ENCODE measurements at regions not wholly inside any gene's neighbourhood (a gene's known extent, or its start where the extent isn't known, plus 50 kb on each side); places are given as distances from the start of the nearest gene placed in this dataset.

DNA sequence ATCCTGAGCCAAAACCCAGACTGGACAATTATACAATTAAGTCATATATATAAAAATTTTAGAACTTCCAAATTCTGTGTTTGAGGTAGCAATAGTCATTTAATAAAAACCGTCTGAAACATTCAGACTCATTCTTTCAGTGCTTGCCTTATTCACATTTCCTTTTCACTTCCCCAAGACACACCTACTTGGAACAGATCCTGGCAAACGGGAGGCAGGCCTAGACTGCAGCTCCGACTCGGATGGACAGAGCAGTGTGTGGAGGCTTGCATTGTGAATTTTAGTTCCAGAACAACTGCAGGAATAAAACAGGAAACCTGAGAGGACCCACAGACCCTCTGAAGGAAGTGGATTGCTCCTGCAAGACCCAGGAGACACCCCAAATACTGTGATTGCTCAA is 341.4 kb downstream of the CNTN3 start:
- Histone ChIP-seq H3K4me1 (ENCODE audit: control insufficient read depth, low read depth, low read length) (no peaks in the 10 kb centered on the region), H3K27ac (ENCODE audit: low read length) (no peak overlapping the region), H3K36me3 (ENCODE audit: control insufficient read depth, low read depth, low read length) (no peaks in the 10 kb centered on the region), H3K9me3 (ENCODE audit: control insufficient read depth, low read depth, low read length) (no peaks in the 10 kb centered on the region), H3K4me3 (ENCODE audit: low read length) (no peak overlapping the region), H3K9ac (ENCODE audit: low read length) (no peak overlapping the region), H3K27me3 (ENCODE audit: control insufficient read depth, insufficient read depth, low read length) (no peaks in the 10 kb centered on the region)

DNA sequence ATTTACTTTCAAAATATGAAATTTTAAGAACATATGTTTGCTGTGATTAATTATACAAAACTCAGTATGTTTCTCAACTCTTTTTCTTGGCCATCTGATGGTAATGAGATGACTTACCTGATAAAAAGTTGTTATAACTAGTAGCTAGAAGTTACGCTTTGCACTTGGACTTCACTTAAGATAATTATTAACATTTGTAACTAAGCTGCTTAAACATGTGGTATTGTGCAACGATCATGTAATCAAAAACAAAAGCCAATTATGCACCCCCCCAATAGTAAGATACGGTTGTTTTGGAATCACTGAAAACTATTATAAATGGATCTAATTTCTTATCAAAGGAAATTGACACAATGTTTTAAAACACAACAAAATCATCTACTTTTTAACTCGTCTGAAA is 342.9 kb downstream of the CNTN3 start:
- Histone ChIP-seq H3K4me3 (ENCODE audit: low read length) (no peak overlapping the region), H3K9ac (ENCODE audit: low read length) (no peak overlapping the region), H3K27ac (ENCODE audit: low read length) (no peak overlapping the region), H3K36me3 (ENCODE audit: control insufficient read depth, low read depth, low read length) (no peaks in the 10 kb centered on the region), H3K9me3 (ENCODE audit: control insufficient read depth, low read depth, low read length) (no peaks in the 10 kb centered on the region), H3K27me3 (ENCODE audit: control insufficient read depth, insufficient read depth, low read length) (no peaks in the 10 kb centered on the region), H3K4me1 (ENCODE audit: control insufficient read depth, low read depth, low read length) (no peaks in the 10 kb centered on the region)

DNA sequence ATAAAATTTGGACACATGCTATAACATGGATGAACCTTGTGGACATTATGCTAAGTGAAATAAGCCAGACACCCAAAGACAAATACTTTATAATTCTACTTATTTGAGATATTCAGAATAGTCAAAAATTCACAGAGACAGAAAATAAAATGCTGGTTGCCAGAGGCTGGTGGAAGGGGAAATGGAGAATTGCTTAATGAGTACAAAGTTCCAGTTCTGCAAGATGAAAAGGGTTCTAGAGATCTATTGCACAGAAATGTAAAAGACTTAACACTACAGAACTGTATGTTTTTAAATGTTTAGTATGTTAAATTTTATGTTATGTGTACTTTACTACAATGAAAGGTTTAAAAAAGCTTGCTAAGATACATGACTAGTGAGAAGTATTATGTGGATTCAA is 344.8 kb downstream of the CNTN3 start:
- no peak overlapping the region for H3K27ac ChIP-seq (ENCODE audit: low read length)
- H3K36me3 ChIP-seq (ENCODE audit: control insufficient read depth, low read depth, low read length), result no peaks in the 10 kb centered on the region
- no peak overlapping the region for H3K9ac ChIP-seq (ENCODE audit: low read length)
- H3K4me1 ChIP-seq (ENCODE audit: control insufficient read depth, low read depth, low read length), result no peaks in the 10 kb centered on the region
- H3K4me3 ChIP-seq (ENCODE audit: low read length), result no peak overlapping the region
- H3K27me3 ChIP-seq (ENCODE audit: control insufficient read depth, insufficient read depth, low read length), result no peaks in the 10 kb centered on the region
- H3K9me3 ChIP-seq (ENCODE audit: control insufficient read depth, low read depth, low read length), result no peaks in the 10 kb centered on the region

DNA sequence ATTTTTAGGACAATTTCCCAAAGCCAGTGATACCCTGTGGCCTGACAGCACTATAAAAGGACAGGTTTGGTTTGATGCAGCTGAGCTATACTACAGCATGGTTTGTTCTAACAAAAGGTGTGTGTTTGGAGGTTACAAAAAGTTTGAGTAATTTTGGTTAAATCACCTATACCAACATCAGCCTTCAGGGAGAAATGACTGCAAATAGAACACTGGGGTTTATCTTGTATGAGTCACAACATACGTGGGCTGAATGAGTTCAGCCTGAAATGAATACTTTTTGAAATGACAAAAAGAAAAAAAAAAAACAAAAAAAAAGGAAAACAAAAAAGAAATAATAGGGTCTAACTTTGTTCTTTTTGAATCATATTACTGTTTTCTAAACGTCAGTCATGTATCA is 345.7 kb downstream of the CNTN3 start:
- Histone ChIP-seq H3K9me3 (ENCODE audit: control insufficient read depth, low read depth, low read length) (no peaks in the 10 kb centered on the region), H3K36me3 (ENCODE audit: control insufficient read depth, low read depth, low read length) (no peaks in the 10 kb centered on the region), H3K4me3 (ENCODE audit: low read length) (no peak overlapping the region), H3K27me3 (ENCODE audit: control insufficient read depth, insufficient read depth, low read length) (no peaks in the 10 kb centered on the region), H3K4me1 (ENCODE audit: control insufficient read depth, low read depth, low read length) (no peaks in the 10 kb centered on the region), H3K27ac (ENCODE audit: low read length) (no peak overlapping the region), H3K9ac (ENCODE audit: low read length) (no peak overlapping the region)

DNA sequence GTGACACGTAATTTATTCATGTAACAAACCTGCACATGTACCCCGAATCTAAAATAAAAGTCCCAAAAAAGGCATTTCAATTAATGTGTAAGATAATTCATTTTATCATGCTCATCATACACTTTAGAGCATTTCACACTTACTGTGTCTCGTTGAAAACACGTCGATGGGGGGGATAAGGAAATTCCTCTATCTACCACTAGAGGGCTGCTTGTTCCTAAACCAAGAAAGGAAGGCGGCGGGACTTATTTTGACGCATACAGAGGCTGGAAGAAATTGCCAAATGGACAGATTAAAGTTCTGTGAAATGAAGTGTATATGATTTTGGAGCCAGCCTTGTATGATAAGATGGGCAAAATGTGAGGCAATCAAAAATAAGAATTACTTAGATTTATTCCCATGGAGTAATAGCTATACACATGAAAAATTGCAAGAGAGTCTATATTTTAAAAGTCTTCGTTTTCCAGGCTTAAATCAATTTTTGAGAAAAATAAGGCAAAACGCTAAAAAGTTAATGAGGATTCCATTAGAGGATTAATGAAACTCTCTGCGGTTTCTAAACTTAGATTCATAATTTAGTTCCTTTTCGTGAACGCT is 346.8 kb downstream of the CNTN3 start:
- Histone ChIP-seq H3K9ac (ENCODE audit: low read length) (no peak overlapping the region), H3K9me3 (ENCODE audit: control insufficient read depth, low read depth, low read length) (no peaks in the 10 kb centered on the region), H3K4me1 (ENCODE audit: control insufficient read depth, low read depth, low read length) (no peaks in the 10 kb centered on the region), H3K27me3 (ENCODE audit: control insufficient read depth, insufficient read depth, low read length) (no peaks in the 10 kb centered on the region), H3K36me3 (ENCODE audit: control insufficient read depth, low read depth, low read length) (no peaks in the 10 kb centered on the region), H3K4me3 (ENCODE audit: low read length) (no peak overlapping the region), H3K27ac (ENCODE audit: low read length) (no peak overlapping the region)

DNA sequence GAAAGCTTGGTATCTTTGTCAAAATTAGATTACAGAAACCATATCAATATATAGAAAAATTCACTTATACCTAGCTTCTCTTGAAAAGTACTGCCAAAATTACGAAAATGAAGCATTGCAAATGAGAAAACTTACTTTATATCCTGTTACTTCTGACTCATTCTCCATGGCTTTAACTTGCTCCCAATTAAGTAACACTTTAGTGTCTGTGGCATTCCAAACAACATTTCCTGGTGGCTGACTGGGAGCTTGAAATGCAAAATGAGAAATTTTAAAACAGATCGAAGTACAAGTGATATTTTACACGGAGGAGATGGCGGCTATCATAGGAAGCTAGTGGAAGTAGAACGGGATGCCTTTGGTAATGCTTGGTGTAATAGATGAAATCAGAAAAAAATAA is 347.3 kb downstream of the CNTN3 start:
- H3K9me3 ChIP-seq (ENCODE audit: control insufficient read depth, low read depth, low read length), result no peaks in the 10 kb centered on the region
- H3K27me3 ChIP-seq (ENCODE audit: control insufficient read depth, insufficient read depth, low read length), result no peaks in the 10 kb centered on the region
- no peaks in the 10 kb centered on the region for H3K36me3 ChIP-seq (ENCODE audit: control insufficient read depth, low read depth, low read length)
- H3K4me3 ChIP-seq (ENCODE audit: low read length), result no peak overlapping the region
- H3K27ac ChIP-seq (ENCODE audit: low read length), result no peak overlapping the region
- no peak overlapping the region for H3K9ac ChIP-seq (ENCODE audit: low read length)
- no peaks in the 10 kb centered on the region for H3K4me1 ChIP-seq (ENCODE audit: control insufficient read depth, low read depth, low read length)

DNA sequence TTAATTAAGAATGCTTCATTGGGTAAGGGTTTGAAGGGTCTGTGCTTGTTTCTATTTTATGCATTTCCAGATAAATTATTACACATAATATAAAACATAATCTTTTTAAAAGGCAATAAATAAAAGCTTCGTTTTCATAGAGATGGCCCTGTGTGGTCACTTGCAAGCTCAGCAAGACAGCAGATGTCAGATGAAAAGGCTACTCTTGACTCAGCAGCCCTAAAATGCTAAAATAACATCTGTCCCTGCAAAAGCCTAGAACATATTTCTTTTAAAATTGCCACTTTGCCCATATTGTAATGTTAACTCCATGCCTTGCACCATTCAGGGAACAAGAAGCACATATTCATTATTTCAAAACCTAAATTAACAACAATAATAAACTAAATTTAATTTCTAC is 349.4 kb downstream of the CNTN3 start:
- H3K27ac ChIP-seq (ENCODE audit: low read length), result no peak overlapping the region
- no peaks in the 10 kb centered on the region for H3K36me3 ChIP-seq (ENCODE audit: control insufficient read depth, low read depth, low read length)
- no peak overlapping the region for H3K4me3 ChIP-seq (ENCODE audit: low read length)
- no peaks in the 10 kb centered on the region for H3K9me3 ChIP-seq (ENCODE audit: control insufficient read depth, low read depth, low read length)
- H3K27me3 ChIP-seq (ENCODE audit: control insufficient read depth, insufficient read depth, low read length), result no peaks in the 10 kb centered on the region
- no peak overlapping the region for H3K9ac ChIP-seq (ENCODE audit: low read length)
- H3K4me1 ChIP-seq (ENCODE audit: control insufficient read depth, low read depth, low read length), result no peaks in the 10 kb centered on the region

DNA sequence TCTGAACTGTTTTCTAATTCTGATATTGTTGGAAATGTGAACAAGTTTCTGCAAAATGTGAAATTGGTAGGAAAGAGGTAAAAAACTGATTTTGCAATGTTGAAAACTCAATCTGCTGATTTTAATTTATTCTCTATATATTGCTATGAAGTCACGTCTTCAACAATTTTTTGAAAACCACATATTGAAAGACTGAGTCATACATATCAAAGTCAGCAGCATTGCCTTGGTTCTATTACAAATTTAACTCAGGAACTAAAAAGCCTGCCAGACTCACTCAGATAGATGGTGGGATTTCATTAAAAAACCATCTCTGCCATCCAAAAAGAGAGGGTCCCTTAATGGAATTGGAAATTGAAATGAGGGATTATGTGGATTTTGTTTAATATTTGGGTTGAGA is 351.4 kb downstream of the CNTN3 start:
- no peak overlapping the region for H3K4me3 ChIP-seq (ENCODE audit: low read length)
- no peaks in the 10 kb centered on the region for H3K36me3 ChIP-seq (ENCODE audit: control insufficient read depth, low read depth, low read length)
- no peaks in the 10 kb centered on the region for H3K9me3 ChIP-seq (ENCODE audit: control insufficient read depth, low read depth, low read length)
- no peaks in the 10 kb centered on the region for H3K4me1 ChIP-seq (ENCODE audit: control insufficient read depth, low read depth, low read length)
- H3K27me3 ChIP-seq (ENCODE audit: control insufficient read depth, insufficient read depth, low read length), result no peaks in the 10 kb centered on the region
- no peak overlapping the region for H3K27ac ChIP-seq (ENCODE audit: low read length)
- no peak overlapping the region for H3K9ac ChIP-seq (ENCODE audit: low read length)

DNA sequence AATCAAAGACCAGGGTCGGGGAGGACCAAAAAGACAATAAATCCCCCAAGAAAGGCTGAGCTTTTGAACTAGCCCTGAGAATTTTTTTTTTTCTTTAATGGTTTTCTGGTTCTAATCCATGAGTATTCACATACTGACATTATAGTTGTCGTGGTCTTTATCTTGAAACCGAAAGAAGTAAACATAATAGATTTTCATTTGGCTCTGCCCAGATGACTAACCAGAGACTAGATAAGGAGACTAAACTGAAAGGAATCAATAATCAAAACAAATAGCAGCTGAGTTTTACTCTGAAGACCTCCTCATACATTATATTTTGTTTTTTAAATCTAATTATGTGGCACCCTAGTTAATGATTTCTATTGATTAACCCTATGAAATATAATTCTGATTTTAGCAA is 381.4 kb downstream of the CNTN3 start:
- Histone ChIP-seq H3K27me3 (ENCODE audit: control insufficient read depth, insufficient read depth, low read length) (no peaks in the 10 kb centered on the region), H3K4me3 (ENCODE audit: low read length) (no peak overlapping the region), H3K36me3 (ENCODE audit: control insufficient read depth, low read depth, low read length) (no peaks in the 10 kb centered on the region), H3K27ac (ENCODE audit: low read length) (no peak overlapping the region), H3K9ac (ENCODE audit: low read length) (no peak overlapping the region), H3K9me3 (ENCODE audit: control insufficient read depth, low read depth, low read length) (no peaks in the 10 kb centered on the region), H3K4me1 (ENCODE audit: control insufficient read depth, low read depth, low read length) (no peaks in the 10 kb centered on the region)

DNA sequence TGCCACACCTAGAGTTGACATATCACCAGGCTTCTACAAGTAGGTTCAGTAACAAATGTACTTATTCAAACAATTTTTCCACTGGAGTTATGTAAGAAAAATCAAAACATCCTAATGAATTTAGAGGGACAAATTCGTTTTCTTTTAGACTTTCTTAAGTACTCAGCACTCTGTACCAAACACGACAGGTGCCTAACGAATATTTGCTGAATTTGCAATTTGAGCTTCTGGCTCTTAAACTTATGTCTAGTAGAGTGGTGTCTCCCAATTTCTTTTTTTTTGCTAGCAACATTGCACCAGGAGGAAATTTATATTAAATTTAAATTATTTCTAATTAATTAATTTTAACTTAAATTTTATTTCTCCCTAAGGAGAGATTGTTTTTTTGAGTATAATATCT is 397.0 kb downstream of the CNTN3 start:
- Histone ChIP-seq H3K4me1 (ENCODE audit: control insufficient read depth, low read depth, low read length) (no peaks in the 10 kb centered on the region), H3K36me3 (ENCODE audit: control insufficient read depth, low read depth, low read length) (no peaks in the 10 kb centered on the region), H3K9me3 (ENCODE audit: control insufficient read depth, low read depth, low read length) (no peaks in the 10 kb centered on the region), H3K27me3 (ENCODE audit: control insufficient read depth, insufficient read depth, low read length) (no peaks in the 10 kb centered on the region), H3K9ac (ENCODE audit: low read length) (no peak overlapping the region), H3K27ac (ENCODE audit: low read length) (no peak overlapping the region), H3K4me3 (ENCODE audit: low read length) (no peak overlapping the region)

DNA sequence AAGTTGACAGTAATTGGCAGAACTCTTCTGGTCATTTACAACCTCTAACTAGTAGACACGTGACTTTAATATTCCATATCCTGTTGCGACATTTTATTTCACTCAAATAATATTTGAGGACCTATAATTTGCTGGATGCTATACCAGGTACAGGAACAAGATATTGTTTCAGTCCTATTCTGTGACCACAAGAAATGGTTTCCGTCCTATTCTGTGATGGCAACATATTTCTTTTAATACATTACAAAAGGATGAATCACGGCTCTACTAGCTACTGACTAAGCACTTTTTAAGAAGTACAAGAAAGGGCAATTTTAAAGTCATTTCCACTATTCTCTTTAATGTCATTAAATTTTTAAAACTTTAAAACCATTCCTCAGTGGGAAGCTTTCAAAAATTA is 400.2 kb downstream of the CNTN3 start:
- Histone ChIP-seq H3K9ac (ENCODE audit: low read length) (no peak overlapping the region), H3K4me1 (ENCODE audit: control insufficient read depth, low read depth, low read length) (no peaks in the 10 kb centered on the region), H3K4me3 (ENCODE audit: low read length) (no peak overlapping the region), H3K9me3 (ENCODE audit: control insufficient read depth, low read depth, low read length) (no peaks in the 10 kb centered on the region), H3K36me3 (ENCODE audit: control insufficient read depth, low read depth, low read length) (no peaks in the 10 kb centered on the region), H3K27ac (ENCODE audit: low read length) (no peak overlapping the region), H3K27me3 (ENCODE audit: control insufficient read depth, insufficient read depth, low read length) (no peaks in the 10 kb centered on the region)

DNA sequence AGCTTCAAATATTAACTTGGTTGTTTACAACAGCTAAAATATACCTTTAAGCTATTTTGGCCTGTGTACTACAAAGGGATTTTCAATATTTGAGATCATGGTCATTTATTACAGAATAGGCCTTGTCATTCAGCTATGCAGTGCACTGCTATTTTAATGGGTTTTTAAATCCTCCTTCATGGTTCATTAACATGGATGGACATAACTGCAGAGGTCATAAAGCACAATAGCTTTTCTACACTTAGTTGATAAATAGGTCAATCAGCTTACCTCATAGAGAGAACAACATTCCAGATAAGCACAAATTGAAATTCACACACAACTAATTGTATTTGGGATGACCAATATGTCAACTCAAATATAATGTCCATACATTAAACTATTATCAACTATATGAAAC is 403.7 kb downstream of the CNTN3 start:
- Histone ChIP-seq H3K27ac (ENCODE audit: low read length) (no peak overlapping the region), H3K9ac (ENCODE audit: low read length) (no peak overlapping the region), H3K4me1 (ENCODE audit: control insufficient read depth, low read depth, low read length) (no peaks in the 10 kb centered on the region), H3K4me3 (ENCODE audit: low read length) (no peak overlapping the region), H3K9me3 (ENCODE audit: control insufficient read depth, low read depth, low read length) (no peaks in the 10 kb centered on the region), H3K27me3 (ENCODE audit: control insufficient read depth, insufficient read depth, low read length) (no peaks in the 10 kb centered on the region), H3K36me3 (ENCODE audit: control insufficient read depth, low read depth, low read length) (no peaks in the 10 kb centered on the region)

All from iPS-18a (cell line).